Stomach (tissue), 8 donors: ENCODE measurements at regions not wholly inside any gene's neighbourhood (a gene's known extent, or its start where the extent isn't known, plus 50 kb on each side); places are given as distances from the start of the nearest gene placed in this dataset.

Source experiments
- DNase-seq, 2 donors: peaks; one replicate each; pipeline versions ENCODE4 v3.0.0 to v3.0.0-alpha.2; 2013 to 2019
- H3K27ac ChIP-seq, 5 donors: fragments of 200-600 bp in 4 of 5; sonication (generic) in 4 of 5; one replicate each; pipeline ENCODE4 v1.5.1; 2013 to 2019; ENCODE audit warnings: mild to moderate bottlenecking in 1 of 5, moderate library complexity in 1 of 5
- H3K27me3 ChIP-seq, 3 donors: fragments of 200-600 bp; sonication (generic); one replicate each; pipeline ENCODE4 v1.5.1; 2017 to 2019; ENCODE audit warnings: mixed run types in 1 of 3
- H3K36me3 ChIP-seq, 4 donors: fragments of 200-600 bp; sonication (generic); 1 replicate in 3 of 4; 2 replicates in 1 of 4; pipeline ENCODE4 v1.5.1; 2016 to 2019
- H3K4me1 ChIP-seq, 4 donors: fragments of 200-600 bp; sonication (generic); one replicate each; pipeline ENCODE4 v1.5.1; 2016 to 2019
- H3K4me3 ChIP-seq, 4 donors: fragments of 200-600 bp; sonication (generic) in 3 of 4; one replicate each; pipeline ENCODE4 v1.5.1; 2016 to 2019; ENCODE audit warnings: mild to moderate bottlenecking in 1 of 4
- H3K9me3 ChIP-seq, 4 donors: fragments of 200-600 bp; sonication (generic); one replicate each; pipeline ENCODE4 v1.5.1; 2016 to 2019
- EP300 ChIP-seq: sonication (generic); formaldehyde crosslinking; IDR thresholded peaks from one replicate; pipeline ENCODE4 v1.6.1; 2017; ENCODE audit warnings: antibody characterized with exemption
- POLR2A ChIP-seq, 4 donors: fragments of 450-650 bp; IDR thresholded peaks; one replicate each; pipeline ENCODE4 v1.6.1; 2016; ENCODE audit warnings: antibody characterized with exemption in 4 of 4, control low read depth in 2 of 4, mild to moderate bottlenecking in 1 of 4, moderate library complexity in 1 of 4
- POLR2AphosphoS5 ChIP-seq, 3 donors: sonication (generic); formaldehyde crosslinking; IDR thresholded peaks; one replicate each; pipeline ENCODE4 v1.6.1; 2016; ENCODE audit warnings: antibody characterized with exemption in 3 of 3
- WGBS, 5 donors: extraction: QIAGEN DNeasy Blood & Tissue Kit in 3 of 5; methylation state at CpG; one replicate each; pipeline versions ENCODE4 v1.1.5 to v1.1.7; 2013 to 2018; 5-methylcytosine and 5-hydroxymethylcytosine counted together
- intact Hi-C: fragments of 100-400 bp; cut with DNase I; formaldehyde crosslinking; loops from one replicate; pipeline ENCODE4 v1.15.1; 2023; ENCODE audit warnings: low total_unique reads
- TF ChIP-seq, protein P1 (sequence below), 7 experiments: fragments of 450-650 bp in 4 of 7; fragments of 200-600 bp in 3 of 7; sonication (generic) in 3 of 7; IDR thresholded peaks; one replicate each; pipeline ENCODE4 v1.5.1; 2016 to 2019; ENCODE audit warnings: antibody characterized with exemption in 7 of 7, control low read depth in 2 of 7, mild to moderate bottlenecking in 1 of 7
- donor health status: healthy with polysubstance abuse.
- donor health status: Bipolar disorder and iron deficiency.
- donor health status: healthy.

GRCh38 chr4:12459126-12459525, 1025.0 kb downstream of the RAB28 start:
- no peaks in the 10 kb centered on the region for H3K4me1 ChIP-seq
- intact Hi-C loops = no loop called here
- 87 to 97% (median 93%) methylated on average over 2 to 3 of the region's 3 CpGs for WGBS, 5 donors
- no peaks in the 10 kb centered on the region for H3K36me3 ChIP-seq
- peaks cover 0 to 22% (median 6%) of the 10 kb centered on the region in 4 donors for H3K9me3 ChIP-seq
- no peaks in the 10 kb centered on the region for H3K27me3 ChIP-seq
- no peak overlapping the region for H3K4me3 ChIP-seq
- no peak overlapping the region for H3K27ac ChIP-seq
- no peak for TF ChIP-seq POLR2A (IDR thresholded peaks at IDR 0.05)
- TF ChIP-seq POLR2AphosphoS5 (IDR thresholded peaks at IDR 0.05) = no peak
- TF ChIP-seq EP300 = no peak
- TF ChIP-seq, protein P1, sequence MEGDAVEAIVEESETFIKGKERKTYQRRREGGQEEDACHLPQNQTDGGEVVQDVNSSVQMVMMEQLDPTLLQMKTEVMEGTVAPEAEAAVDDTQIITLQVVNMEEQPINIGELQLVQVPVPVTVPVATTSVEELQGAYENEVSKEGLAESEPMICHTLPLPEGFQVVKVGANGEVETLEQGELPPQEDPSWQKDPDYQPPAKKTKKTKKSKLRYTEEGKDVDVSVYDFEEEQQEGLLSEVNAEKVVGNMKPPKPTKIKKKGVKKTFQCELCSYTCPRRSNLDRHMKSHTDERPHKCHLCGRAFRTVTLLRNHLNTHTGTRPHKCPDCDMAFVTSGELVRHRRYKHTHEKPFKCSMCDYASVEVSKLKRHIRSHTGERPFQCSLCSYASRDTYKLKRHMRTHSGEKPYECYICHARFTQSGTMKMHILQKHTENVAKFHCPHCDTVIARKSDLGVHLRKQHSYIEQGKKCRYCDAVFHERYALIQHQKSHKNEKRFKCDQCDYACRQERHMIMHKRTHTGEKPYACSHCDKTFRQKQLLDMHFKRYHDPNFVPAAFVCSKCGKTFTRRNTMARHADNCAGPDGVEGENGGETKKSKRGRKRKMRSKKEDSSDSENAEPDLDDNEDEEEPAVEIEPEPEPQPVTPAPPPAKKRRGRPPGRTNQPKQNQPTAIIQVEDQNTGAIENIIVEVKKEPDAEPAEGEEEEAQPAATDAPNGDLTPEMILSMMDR (IDR thresholded peaks at IDR 0.05) = no peak
- no peak for DNase-seq

DNA sequence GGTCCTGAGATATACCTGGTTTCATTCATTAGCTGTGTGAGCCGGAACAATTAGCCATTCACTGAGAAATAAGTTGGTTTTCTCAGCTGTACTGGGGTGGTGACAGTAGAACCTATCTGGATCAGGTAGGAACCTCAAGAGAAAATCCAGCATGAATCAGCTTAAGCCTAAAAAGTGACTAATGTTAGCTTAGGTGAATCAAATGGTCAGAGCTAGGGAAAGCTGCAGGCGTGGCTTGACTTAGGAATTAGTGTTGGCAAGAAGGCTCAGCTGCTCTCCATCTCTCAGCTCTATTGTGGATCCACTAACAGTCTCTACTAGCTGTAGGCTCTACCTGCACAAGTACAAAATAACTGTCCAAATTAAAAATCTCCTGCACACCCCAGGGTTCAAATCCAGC, 1025.5 kb downstream of the RAB28 start:
- no peak for DNase-seq
- H3K4me1 ChIP-seq = no peaks in the 10 kb centered on the region
- no peaks in the 10 kb centered on the region for H3K36me3 ChIP-seq
- H3K9me3 ChIP-seq = peaks cover 0 to 22% (median 7%) of the 10 kb centered on the region in 4 donors
- intact Hi-C loops = no loop called here
- H3K4me3 ChIP-seq = no peak overlapping the region
- H3K27me3 ChIP-seq = no peaks in the 10 kb centered on the region
- TF ChIP-seq, protein P1 (IDR thresholded peaks at IDR 0.05) = no peak
- TF ChIP-seq EP300 = no peak
- no peak for TF ChIP-seq POLR2A (IDR thresholded peaks at IDR 0.05)
- no peak for TF ChIP-seq POLR2AphosphoS5 (IDR thresholded peaks at IDR 0.05)
- WGBS, 5 donors = 66 to 89% (median 79%) methylated on average over 2 of the region's 2 CpGs
- H3K27ac ChIP-seq = no peak overlapping the region

DNA sequence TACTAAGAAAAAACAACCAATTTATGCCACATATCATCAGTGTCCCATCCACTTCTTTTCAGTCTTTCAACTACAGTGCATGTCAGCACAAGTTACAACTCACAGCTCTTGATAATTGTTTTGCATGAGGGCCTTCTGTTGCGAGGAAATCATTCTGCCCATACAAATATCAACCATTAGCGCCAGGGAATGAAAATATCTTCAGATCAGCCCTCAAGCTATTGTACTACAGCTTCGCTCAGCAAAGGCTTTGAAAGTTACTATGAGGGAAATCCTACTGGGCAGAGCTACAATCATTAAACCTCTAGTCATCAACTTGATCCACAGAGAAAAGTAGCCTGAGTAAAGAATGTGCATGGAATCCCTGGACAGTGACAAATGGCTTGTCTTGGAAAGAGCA, 1023.6 kb upstream of the HS3ST1 start:
- Histone ChIP-seq H3K27me3 (no peaks in the 10 kb centered on the region), H3K9me3 (peaks cover 0 to 28% (median 12%) of the 10 kb centered on the region in 4 donors), H3K4me1 (no peaks in the 10 kb centered on the region), H3K27ac (no peak overlapping the region), H3K36me3 (no peaks in the 10 kb centered on the region), H3K4me3 (no peak overlapping the region)
- TF ChIP-seq, protein P1 (IDR thresholded peaks at IDR 0.05) = no peak
- no peak for TF ChIP-seq POLR2AphosphoS5 (IDR thresholded peaks at IDR 0.05)
- TF ChIP-seq EP300 = no peak
- no peak for TF ChIP-seq POLR2A (IDR thresholded peaks at IDR 0.05)
- intact Hi-C loops = no loop called here
- 68 to 82% (median 77%) methylated on average over 3 of the region's 3 CpGs for whole genome bisulfite sequencing, 5 donors
- no peak for DNase-seq

DNA sequence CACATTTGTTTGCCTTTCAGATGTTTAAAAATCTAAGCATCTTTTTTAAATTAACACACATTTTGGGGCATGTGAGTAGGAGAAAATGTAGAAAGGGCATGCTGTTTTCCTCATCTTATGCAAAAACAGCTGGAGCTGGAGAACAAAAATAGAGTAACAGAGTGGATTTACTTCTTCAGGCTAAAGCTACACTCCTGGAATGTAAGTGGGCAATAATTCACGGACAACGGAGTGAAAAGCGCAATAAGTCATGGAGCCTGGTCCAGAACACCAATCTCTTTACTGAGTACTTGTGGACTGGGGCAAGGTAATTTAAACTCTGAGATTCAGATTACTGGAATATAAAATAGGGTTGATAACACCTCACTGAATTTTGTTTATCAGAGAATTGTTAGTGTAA, 1018.8 kb upstream of the HS3ST1 start:
- no peak for TF ChIP-seq POLR2AphosphoS5 (IDR thresholded peaks at IDR 0.05)
- TF ChIP-seq EP300 = no peak
- TF ChIP-seq POLR2A (IDR thresholded peaks at IDR 0.05) = no peak
- TF ChIP-seq, protein P1 (IDR thresholded peaks at IDR 0.05) = no peak
- Histone ChIP-seq H3K27ac (no peak overlapping the region), H3K27me3 (no peaks in the 10 kb centered on the region), H3K9me3 (peaks cover 0 to 20% (median 12%) of the 10 kb centered on the region in 4 donors), H3K4me3 (no peak overlapping the region), H3K4me1 (no peaks in the 10 kb centered on the region), H3K36me3 (no peaks in the 10 kb centered on the region)
- intact Hi-C loops = no loop called here
- 48 to 85% (median 75%) methylated on average over 3 of the region's 3 CpGs for WGBS, 5 donors
- no peak for DNase-seq
